ENCODE measurements at regions not wholly inside any gene's neighbourhood (a gene's known extent, or its start where the extent isn't known, plus 50 kb on each side); places are given as distances from the start of the nearest gene placed in this dataset.

DNA sequence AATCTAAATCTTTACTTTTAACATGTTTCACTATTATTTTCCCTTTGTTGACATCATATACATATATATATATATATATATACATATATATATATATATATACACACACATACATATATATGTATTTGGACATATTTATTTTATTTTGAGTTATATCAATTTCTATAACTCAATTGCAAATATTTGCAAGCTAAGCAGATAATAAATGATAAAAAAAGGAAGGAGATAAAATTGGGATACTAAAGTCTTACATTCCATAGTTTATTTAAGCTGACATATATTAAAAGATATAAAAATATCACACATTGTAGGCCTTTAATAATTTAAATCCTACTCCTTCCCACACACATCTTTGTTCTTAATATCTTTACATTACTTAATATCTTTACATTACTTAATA, 372.2 kb downstream of the GRXCR1 start:
- CTCF ChIA-PET, result no interaction called here
- no peak for TF ChIP-seq SP1 (IDR thresholded peaks at IDR 0.05)
- no peak for TF ChIP-seq PKNOX1 (IDR thresholded peaks at IDR 0.05)
- no peak for TF ChIP-seq TARDBP (IDR thresholded peaks at IDR 0.05)
- TF ChIP-seq CTBP1 (IDR thresholded peaks at IDR 0.05; ENCODE audit: borderline replicate concordance), result no peak
- TF ChIP-seq ARNT (IDR thresholded peaks at IDR 0.05), result no peak
- no peak for TF ChIP-seq HDGF (IDR thresholded peaks at IDR 0.05; ENCODE audit: borderline replicate concordance)
- no peak for TF ChIP-seq FOXM1 (IDR thresholded peaks at IDR 0.05; ENCODE audit: borderline replicate concordance)
- TF ChIP-seq NFRKB (IDR thresholded peaks at IDR 0.05), result no peak
- TF ChIP-seq FOXK2 (IDR thresholded peaks at IDR 0.05), result no peak
- no peak for TF ChIP-seq FOXA1 (IDR thresholded peaks at IDR 0.05)
- no peak for TF ChIP-seq BHLHE40 (IDR thresholded peaks at IDR 0.05; ENCODE audit: borderline replicate concordance)
- TF ChIP-seq ZNF384 (IDR thresholded peaks at IDR 0.05), result no peak
- TF ChIP-seq ELF4 (IDR thresholded peaks at IDR 0.05), result no peak
- no peak for DNase-seq (ENCODE audit: extremely low spot score)
- POLR2A ChIA-PET, result no interaction called here

GRCh38 chr4:43271946-43272345, 379.4 kb downstream of the GRXCR1 start:
- ChIA-PET CTCF (no interaction called here), POLR2A (no interaction called here)
- TF ChIP-seq FOXM1 (IDR thresholded peaks at IDR 0.05; ENCODE audit: borderline replicate concordance) (no peak), HDGF (IDR thresholded peaks at IDR 0.05; ENCODE audit: borderline replicate concordance) (no peak), FOXA1 (IDR thresholded peaks at IDR 0.05) (no peak), FOXK2 (IDR thresholded peaks at IDR 0.05) (no peak), ELF4 (IDR thresholded peaks at IDR 0.05) (no peak), ZNF384 (IDR thresholded peaks at IDR 0.05) (no peak), ARNT (IDR thresholded peaks at IDR 0.05) (no peak), TARDBP (IDR thresholded peaks at IDR 0.05) (no peak), CTBP1 (IDR thresholded peaks at IDR 0.05; ENCODE audit: borderline replicate concordance) (no peak), BHLHE40 (IDR thresholded peaks at IDR 0.05; ENCODE audit: borderline replicate concordance) (no peak), SUZ12 (IDR thresholded peaks at IDR 0.05) (no peak), SP1 (IDR thresholded peaks at IDR 0.05) (no peak), PKNOX1 (IDR thresholded peaks at IDR 0.05) (no peak), LEF1 (IDR thresholded peaks at IDR 0.05; ENCODE audit: borderline replicate concordance) (no peak), NFRKB (IDR thresholded peaks at IDR 0.05) (no peak), L3MBTL2 (conservative IDR thresholded peaks at IDR 0.05) (no peak)
- DNase-seq (ENCODE audit: extremely low spot score), result no peak

DNA sequence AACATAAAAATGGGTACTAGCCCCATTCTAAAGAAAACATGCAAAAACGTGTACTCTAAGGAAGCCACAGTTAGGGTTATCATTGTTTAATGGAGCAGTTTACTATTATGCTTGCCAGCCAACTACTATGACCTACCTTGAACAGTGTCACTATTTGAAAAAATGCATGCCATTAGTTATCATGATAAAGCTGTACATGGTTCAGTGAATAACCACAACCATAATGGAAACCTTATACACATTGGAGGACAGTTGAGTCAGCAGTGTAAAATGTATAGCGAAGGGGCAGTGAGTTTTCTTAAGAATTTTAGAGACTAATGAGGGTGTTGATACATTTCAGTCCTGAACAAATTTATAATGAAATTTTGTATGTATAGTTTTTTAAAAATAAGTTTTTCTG, 381.9 kb downstream of the GRXCR1 start:
- CTCF ChIA-PET, result no interaction called here
- TF ChIP-seq PKNOX1 (IDR thresholded peaks at IDR 0.05), result no peak
- no peak for TF ChIP-seq HDGF (IDR thresholded peaks at IDR 0.05; ENCODE audit: borderline replicate concordance)
- no peak for TF ChIP-seq ARNT (IDR thresholded peaks at IDR 0.05)
- TF ChIP-seq L3MBTL2 (conservative IDR thresholded peaks at IDR 0.05), result no peak
- POLR2A ChIA-PET, result no interaction called here
- DNase-seq (ENCODE audit: extremely low spot score), result no peak

- ChIA-PET POLR2A (no interaction called here), CTCF (no interaction called here)
- TF ChIP-seq BHLHE40 (IDR thresholded peaks at IDR 0.05; ENCODE audit: borderline replicate concordance), result no peak
- no peak for TF ChIP-seq NFRKB (IDR thresholded peaks at IDR 0.05)
- TF ChIP-seq FOXK2 (IDR thresholded peaks at IDR 0.05), result no peak
- TF ChIP-seq FOXA1 (IDR thresholded peaks at IDR 0.05), result no peak
- TF ChIP-seq TARDBP (IDR thresholded peaks at IDR 0.05), result no peak
- TF ChIP-seq ZNF384 (IDR thresholded peaks at IDR 0.05), result no peak
- no peak for TF ChIP-seq L3MBTL2 (conservative IDR thresholded peaks at IDR 0.05)
- TF ChIP-seq SUZ12 (IDR thresholded peaks at IDR 0.05), result no peak
- TF ChIP-seq PKNOX1 (IDR thresholded peaks at IDR 0.05), result no peak
- no peak for TF ChIP-seq SP1 (IDR thresholded peaks at IDR 0.05)
- TF ChIP-seq ELF4 (IDR thresholded peaks at IDR 0.05), result no peak
- TF ChIP-seq CTBP1 (IDR thresholded peaks at IDR 0.05; ENCODE audit: borderline replicate concordance), result no peak
- no peak for TF ChIP-seq HDGF (IDR thresholded peaks at IDR 0.05; ENCODE audit: borderline replicate concordance)
- TF ChIP-seq LEF1 (IDR thresholded peaks at IDR 0.05; ENCODE audit: borderline replicate concordance), result no peak
- no peak for TF ChIP-seq FOXM1 (IDR thresholded peaks at IDR 0.05; ENCODE audit: borderline replicate concordance)
- no peak for TF ChIP-seq ARNT (IDR thresholded peaks at IDR 0.05)
- DNase-seq (ENCODE audit: extremely low spot score), result no peak
Observed at GRCh38 chr4:43275779-43276178, 383.3 kb downstream of the GRXCR1 start.

DNA sequence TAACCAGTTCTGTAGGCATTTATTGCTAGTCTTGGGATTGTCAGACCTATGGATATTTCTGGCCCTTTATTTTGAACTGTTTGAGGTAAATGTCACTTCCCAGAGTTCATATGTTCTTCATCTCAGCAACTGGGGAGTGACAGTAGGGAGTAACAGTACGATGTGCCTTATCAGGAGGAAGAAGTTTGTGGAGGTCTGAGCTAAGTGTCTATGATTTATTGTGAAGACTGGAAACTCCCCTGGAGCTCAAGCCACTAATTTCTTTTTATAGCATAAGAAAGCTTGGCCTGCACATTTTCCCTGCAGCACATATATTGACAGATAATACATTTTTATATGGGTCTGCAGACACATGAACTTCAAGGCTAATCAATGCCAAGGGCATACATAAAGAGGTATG, 383.8 kb downstream of the GRXCR1 start:
- ChIA-PET POLR2A (no interaction called here), CTCF (no interaction called here)
- DNase-seq (ENCODE audit: extremely low spot score), result no peak
- TF ChIP-seq PKNOX1 (IDR thresholded peaks at IDR 0.05), result 0 out of 2 replicates have a peak, but pooled peaks have one; percentile 13
- TF ChIP-seq FOXK2 (IDR thresholded peaks at IDR 0.05), result no peak
- no peak for TF ChIP-seq ARNT (IDR thresholded peaks at IDR 0.05)
- TF ChIP-seq FOXA1 (IDR thresholded peaks at IDR 0.05), result no peak
- TF ChIP-seq BHLHE40 (IDR thresholded peaks at IDR 0.05; ENCODE audit: borderline replicate concordance), result no peak

- no peak for TF ChIP-seq ARNT (IDR thresholded peaks at IDR 0.05)
- no peak for TF ChIP-seq ELF4 (IDR thresholded peaks at IDR 0.05)
- no peak for TF ChIP-seq TARDBP (IDR thresholded peaks at IDR 0.05)
- TF ChIP-seq NFRKB (IDR thresholded peaks at IDR 0.05), result no peak
- no peak for TF ChIP-seq SUZ12 (IDR thresholded peaks at IDR 0.05)
- no peak for TF ChIP-seq FOXA1 (IDR thresholded peaks at IDR 0.05)
- TF ChIP-seq SP1 (IDR thresholded peaks at IDR 0.05), result no peak
- TF ChIP-seq CTBP1 (IDR thresholded peaks at IDR 0.05; ENCODE audit: borderline replicate concordance), result no peak
- TF ChIP-seq FOXK2 (IDR thresholded peaks at IDR 0.05), result no peak
- TF ChIP-seq LEF1 (IDR thresholded peaks at IDR 0.05; ENCODE audit: borderline replicate concordance), result no peak
- DNase-seq (ENCODE audit: extremely low spot score), result no peak
- ChIA-PET POLR2A (no interaction called here), CTCF (no interaction called here)
Observed at GRCh38 chr4:43277003-43277402, 384.5 kb downstream of the GRXCR1 start.

Measured in HEK293T (cell line).